K562 (cell line): ENCODE measurements at regions not wholly inside any gene's neighbourhood (a gene's known extent, or its start where the extent isn't known, plus 50 kb on each side); places are given as distances from the start of the nearest gene placed in this dataset.

Experiments used
- ATAC-seq: fragments of 200-7000 bp; cut with Tn5 transposase; 3 replicates; pipeline ENCODE4 v1.9.1; 2020; ENCODE audit warnings: moderate library complexity
- BruUV-seq: library from RNA; stranded (reverse); fragments of 400-500 nt; replicated peaks from 2 replicates; lab custom pipeline; 2021; lab: Mats Ljungman, UMichigan
- CTCF ChIA-PET: fragments of 300-600 bp; formaldehyde crosslinking; extraction: SDS; loops from one replicate; lab custom pipeline; 2021; ENCODE audit warnings: low intra/inter-chr PET ratio; lab: Yijun Ruan, JAX
- POLR2A ChIA-PET: fragments of 300-600, 350-650 bp; sonication (Branson Sonifier 250); formaldehyde crosslinking; extraction: SDS; loops from one replicate; lab custom pipeline; 2021; ENCODE audit warnings: antibody characterized with exemption, inconsistent platforms; lab: Yijun Ruan, JAX
- DNase-seq, 4 experiments: peaks; one replicate each; pipeline versions ENCODE4 v3.0.0 to v3.0.0-alpha.2; 2011 to 2018; ENCODE audit warnings: low spot score in 3 of 4, mixed read lengths in 3 of 4; ENCODE audit errors: extremely low read depth in 1 of 4
- FAIRE-seq: peaks from 2 replicates; lab custom pipeline; 2011; peaks lifted over from hg19 to GRCh38; lab: Jason Lieb, UNC
- H2AFZ ChIP-seq: 2 replicates; pipeline ENCODE4 v1.6.0; 2011; ENCODE audit warnings: low read depth, low read length, control low read depth, inconsistent platforms
- H3K27ac ChIP-seq: fragments of 200-600 bp; 3 replicates; pipeline ENCODE4 v1.8.0; 2011; ENCODE audit warnings: low read depth, mild to moderate bottlenecking, control low read depth, inconsistent platforms, low read length, moderate library complexity, mixed read lengths; ENCODE audit errors: extremely low read depth
- H3K27me3 ChIP-seq, 2 experiments: fragments of 300-600 bp in 1 of 2; 2 replicates in 1 of 2; 3 replicates in 1 of 2; pipeline versions ENCODE4 v1.6.0 to v1.8.0; 2011; ENCODE audit warnings: inconsistent platforms in 2 of 2, low read length in 2 of 2, mild to moderate bottlenecking in 1 of 2, mixed read lengths in 1 of 2, moderate library complexity in 1 of 2; ENCODE audit not compliant: control insufficient read depth in 2 of 2, insufficient read depth in 2 of 2
- H3K36me3 ChIP-seq: fragments of 300-600 bp; 3 replicates; pipeline ENCODE4 v1.8.0; 2011; ENCODE audit warnings: mild to moderate bottlenecking, low read length, inconsistent platforms; ENCODE audit not compliant: control insufficient read depth, insufficient read depth
- H3K4me1 ChIP-seq, 2 experiments: fragments of 200-600 bp in 1 of 2; replicated peaks in 1 of 2; 2 replicates in 1 of 2; 3 replicates in 1 of 2; pipeline versions ENCODE4 v1.5.1 to v1.8.0; 2011; ENCODE audit warnings: inconsistent platforms in 2 of 2, low read length in 2 of 2, mild to moderate bottlenecking in 1 of 2, mixed read lengths in 1 of 2, moderate library complexity in 1 of 2; ENCODE audit not compliant: control insufficient read depth in 2 of 2, insufficient read depth in 2 of 2
- H3K4me2 ChIP-seq: 2 replicates; pipeline ENCODE4 v1.6.1; 2011; ENCODE audit warnings: low read length, control low read depth, inconsistent platforms, mixed read lengths; ENCODE audit not compliant: insufficient read depth
- H3K4me3 ChIP-seq: fragments of 200-600 bp; sonication (generic), shearing (Covaris generic); 2 replicates; pipeline ENCODE4 v1.5.1; 2016; ENCODE audit warnings: control low read depth, inconsistent platforms
- H3K79me2 ChIP-seq: fragments of 200-600 bp; 3 replicates; pipeline ENCODE4 v1.8.0; 2011; ENCODE audit warnings: low read length, inconsistent platforms; ENCODE audit not compliant: control insufficient read depth, insufficient read depth
- H3K9ac ChIP-seq, 2 experiments: 2 replicates each; pipeline versions ENCODE4 v1.6.0 to v1.6.1; 2011; ENCODE audit warnings: low read depth in 2 of 2, low read length in 2 of 2, control low read depth in 1 of 2, inconsistent platforms in 1 of 2, mild to moderate bottlenecking in 1 of 2, mixed read lengths in 1 of 2; ENCODE audit not compliant: insufficient read depth in 1 of 2
- H3K9me1 ChIP-seq: one replicate; pipeline ENCODE4 v1.6.0; 2011; ENCODE audit warnings: inconsistent platforms, mild to moderate bottlenecking, low read length, moderate library complexity; ENCODE audit not compliant: control insufficient read depth, insufficient read depth
- H3K9me3 ChIP-seq: replicated peaks from 2 replicates; pipeline ENCODE4 v1.5.1; 2011; ENCODE audit warnings: low read depth, low read length, inconsistent platforms; ENCODE audit not compliant: control insufficient read depth, insufficient read depth
- H4K20me1 ChIP-seq: replicated peaks from 2 replicates; pipeline ENCODE4 v1.6.1; 2011; ENCODE audit warnings: low read length, inconsistent platforms, mixed read lengths; ENCODE audit not compliant: control insufficient read depth, insufficient read depth
- CREM ChIP-seq: IDR thresholded peaks from 2 replicates; pipeline ENCODE4 v1.6.1; 2014; ENCODE audit warnings: antibody characterized with exemption, low read depth
- HDAC6 ChIP-seq: IDR thresholded peaks from 2 replicates; pipeline ENCODE4 v1.6.1; 2012; ENCODE audit warnings: low read depth, mild to moderate bottlenecking, control low read depth, inconsistent platforms, low read length, moderate library complexity
- MTF1 ChIP-seq: fragments of 250-450 bp; sonication (Bioruptor Pico); IDR thresholded peaks from 2 replicates; pipeline ENCODE4 v1.9.0; 2021; ENCODE audit warnings: moderate library complexity, mild to moderate bottlenecking, inconsistent platforms, borderline replicate concordance
- MYC ChIP-seq, 2 experiments: fragments of 250-450 bp in 1 of 2; sonication (Bioruptor Pico) in 1 of 2; IDR thresholded peaks; 2 replicates each; pipeline versions ENCODE4 v1.5.1 to v1.6.1; 2012 to 2021; ENCODE audit warnings: low read depth in 2 of 2, borderline replicate concordance in 1 of 2, improper control_type of control experiment in 1 of 2, low read length in 1 of 2, mild to moderate bottlenecking in 1 of 2, moderate library complexity in 1 of 2
- ZNF384 ChIP-seq: IDR thresholded peaks from 2 replicates; pipeline ENCODE4 v1.6.1; 2012; ENCODE audit warnings: low read depth, low read length, improper control_type of control experiment
- ZSCAN32 ChIP-seq: fragments of 450-650 bp; formaldehyde crosslinking; IDR thresholded peaks from 2 replicates; pipeline ENCODE4 v1.4.0; 2020; ENCODE audit warnings: mild to moderate bottlenecking, moderate library complexity
- WGBS: fragments of 100-300 bp; shearing (Covaris generic); methylation state at CpG from one replicate; pipeline ENCODE4 v1.1.6; 2016; ENCODE audit warnings: low coverage, mixed read lengths; ENCODE audit not compliant: insufficient coverage; ENCODE audit errors: missing lambda C conversion rate; 5-methylcytosine and 5-hydroxymethylcytosine counted together
- in situ Hi-C: fragments of 300-500 bp; cut with MboI; formaldehyde crosslinking; loops from 4 replicates; pipeline ENCODE4 v1.15.0; 2018; ENCODE audit warnings: inconsistent platforms, mixed read lengths
- intact Hi-C: fragments of 100-400 bp; cut with micrococcal nuclease; formaldehyde crosslinking; loops from 2 replicates; pipeline ENCODE4 v1.14.2; 2022
- TF ChIP-seq, protein P1 (sequence below): sonication (generic); formaldehyde crosslinking; IDR thresholded peaks from 2 replicates; pipeline ENCODE4 v1.8.0; 2022; ENCODE audit warnings: missing genetic modification reagents, mild to moderate bottlenecking, borderline replicate concordance
- TF ChIP-seq, protein P2 (sequence below): fragments of 450-650 bp; conservative IDR thresholded peaks from 2 replicates; pipeline ENCODE4 v1.6.1; 2016; ENCODE audit warnings: missing genetic modification characterization, low read depth, mild to moderate bottlenecking, control low read depth, missing compliant biosample characterization
- TF ChIP-seq, protein P3 (sequence below): fragments of 250-450 bp; sonication (Bioruptor Pico); IDR thresholded peaks from 2 replicates; pipeline ENCODE4 v1.8.0; 2022; ENCODE audit warnings: inconsistent platforms, mild to moderate bottlenecking, moderate library complexity, borderline replicate concordance

DNA sequence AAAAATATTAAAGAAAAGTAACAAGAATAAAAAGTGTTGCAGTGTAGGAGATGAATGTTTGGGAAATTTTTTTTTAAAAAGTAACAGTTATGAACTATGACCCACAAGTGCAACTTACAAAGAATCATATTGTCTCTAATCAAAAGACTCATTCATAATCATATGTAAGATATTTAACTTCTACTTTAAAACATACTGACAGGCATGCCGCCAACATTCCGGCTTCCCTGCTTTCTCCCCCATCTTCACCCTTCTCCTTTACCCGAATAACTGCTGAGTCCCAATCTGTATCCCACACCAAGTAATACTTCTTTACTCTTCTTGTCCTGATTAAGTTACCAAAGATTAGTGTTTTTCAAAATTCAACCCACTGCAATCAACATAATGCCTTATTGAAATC lies 598.8 kb upstream of the FRG1 start:
- in situ Hi-C loops: no loop called here
- H3K9ac ChIP-seq: no peak overlapping the region

More for the DNA sequence above, 598.8 kb upstream of the FRG1 start:
- no peaks in the 10 kb centered on the region for H3K27me3 ChIP-seq
- H2AFZ ChIP-seq: no peak overlapping the region
- DNase-seq (no peak), FAIRE-seq (no peak), ATAC-seq (no peak)
- H3K79me2 ChIP-seq: no peaks in the 10 kb centered on the region
- TF ChIP-seq ZSCAN32 (CRISPR knock-in tag): no peak
- no peak for TF ChIP-seq MTF1 (CRISPR knock-in tag)
- no peak for TF ChIP-seq MYC (IDR thresholded peaks at IDR 0.05; ENCODE audit: low read depth, low read length)
- no peak for TF ChIP-seq MYC (CRISPR knock-in tag; IDR thresholded peaks at IDR 0.05; ENCODE audit: borderline replicate concordance, low read depth)
- TF ChIP-seq HDAC6: no peak
- TF ChIP-seq, protein P1, sequence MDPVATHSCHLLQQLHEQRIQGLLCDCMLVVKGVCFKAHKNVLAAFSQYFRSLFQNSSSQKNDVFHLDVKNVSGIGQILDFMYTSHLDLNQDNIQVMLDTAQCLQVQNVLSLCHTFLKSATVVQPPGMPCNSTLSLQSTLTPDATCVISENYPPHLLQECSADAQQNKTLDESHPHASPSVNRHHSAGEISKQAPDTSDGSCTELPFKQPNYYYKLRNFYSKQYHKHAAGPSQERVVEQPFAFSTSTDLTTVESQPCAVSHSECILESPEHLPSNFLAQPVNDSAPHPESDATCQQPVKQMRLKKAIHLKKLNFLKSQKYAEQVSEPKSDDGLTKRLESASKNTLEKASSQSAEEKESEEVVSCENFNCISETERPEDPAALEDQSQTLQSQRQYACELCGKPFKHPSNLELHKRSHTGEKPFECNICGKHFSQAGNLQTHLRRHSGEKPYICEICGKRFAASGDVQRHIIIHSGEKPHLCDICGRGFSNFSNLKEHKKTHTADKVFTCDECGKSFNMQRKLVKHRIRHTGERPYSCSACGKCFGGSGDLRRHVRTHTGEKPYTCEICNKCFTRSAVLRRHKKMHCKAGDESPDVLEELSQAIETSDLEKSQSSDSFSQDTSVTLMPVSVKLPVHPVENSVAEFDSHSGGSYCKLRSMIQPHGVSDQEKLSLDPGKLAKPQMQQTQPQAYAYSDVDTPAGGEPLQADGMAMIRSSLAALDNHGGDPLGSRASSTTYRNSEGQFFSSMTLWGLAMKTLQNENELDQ (CRISPR knock-in tag): no peak
- no peak for TF ChIP-seq ZNF384
- TF ChIP-seq, protein P2, sequence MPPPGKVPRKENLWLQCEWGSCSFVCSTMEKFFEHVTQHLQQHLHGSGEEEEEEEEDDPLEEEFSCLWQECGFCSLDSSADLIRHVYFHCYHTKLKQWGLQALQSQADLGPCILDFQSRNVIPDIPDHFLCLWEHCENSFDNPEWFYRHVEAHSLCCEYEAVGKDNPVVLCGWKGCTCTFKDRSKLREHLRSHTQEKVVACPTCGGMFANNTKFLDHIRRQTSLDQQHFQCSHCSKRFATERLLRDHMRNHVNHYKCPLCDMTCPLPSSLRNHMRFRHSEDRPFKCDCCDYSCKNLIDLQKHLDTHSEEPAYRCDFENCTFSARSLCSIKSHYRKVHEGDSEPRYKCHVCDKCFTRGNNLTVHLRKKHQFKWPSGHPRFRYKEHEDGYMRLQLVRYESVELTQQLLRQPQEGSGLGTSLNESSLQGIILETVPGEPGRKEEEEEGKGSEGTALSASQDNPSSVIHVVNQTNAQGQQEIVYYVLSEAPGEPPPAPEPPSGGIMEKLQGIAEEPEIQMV (tag): no peak
- TF ChIP-seq CREM: no peak
- TF ChIP-seq, protein P3, sequence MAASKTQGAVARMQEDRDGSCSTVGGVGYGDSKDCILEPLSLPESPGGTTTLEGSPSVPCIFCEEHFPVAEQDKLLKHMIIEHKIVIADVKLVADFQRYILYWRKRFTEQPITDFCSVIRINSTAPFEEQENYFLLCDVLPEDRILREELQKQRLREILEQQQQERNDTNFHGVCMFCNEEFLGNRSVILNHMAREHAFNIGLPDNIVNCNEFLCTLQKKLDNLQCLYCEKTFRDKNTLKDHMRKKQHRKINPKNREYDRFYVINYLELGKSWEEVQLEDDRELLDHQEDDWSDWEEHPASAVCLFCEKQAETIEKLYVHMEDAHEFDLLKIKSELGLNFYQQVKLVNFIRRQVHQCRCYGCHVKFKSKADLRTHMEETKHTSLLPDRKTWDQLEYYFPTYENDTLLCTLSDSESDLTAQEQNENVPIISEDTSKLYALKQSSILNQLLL (CRISPR knock-in tag): no peak
- no peak overlapping the region for H3K4me2 ChIP-seq
- H3K27ac ChIP-seq: no peak overlapping the region
- no peaks in the 10 kb centered on the region for H3K36me3 ChIP-seq
- ChIA-PET CTCF (no interaction called here), POLR2A (no interaction called here)
- 0% methylated on average over 3 of the region's 3 CpGs for WGBS
- no peaks in the 10 kb centered on the region for H3K4me1 ChIP-seq
- intact Hi-C loops: no loop called here
- no TSS peak for BruUV-seq
- no peak overlapping the region for H3K4me3 ChIP-seq
- H3K9me3 ChIP-seq: 0 out of 2 replicates have a peak, but pooled peaks cover 2% of the 10 kb centered on the region
- no peaks in the 10 kb centered on the region for H4K20me1 ChIP-seq
- H3K9me1 ChIP-seq: no peaks in the 10 kb centered on the region
